HK-2 (cell line): ENCODE measurements at regions not wholly inside any gene's neighbourhood (a gene's known extent, or its start where the extent isn't known, plus 50 kb on each side); places are given as distances from the start of the nearest gene placed in this dataset.

Experiments
- DNase-seq: peaks from one replicate; pipeline ENCODE4 v3.0.0-alpha.2; 2018; ENCODE audit not compliant: unreplicated experiment

- DNase-seq: no peak
These were observed 794.9 kb upstream of the SOX9 start for GRCh38 chr17:71325886-71326285.

- DNase-seq: no peak
These were observed 793.3 kb upstream of the SOX9 start for GRCh38 chr17:71327376-71328059.

GRCh38 chr17:71329310-71330098 is 791.3 kb upstream of the SOX9 start:
- DNase-seq: no peak

- DNase-seq: no peak
These were observed 790.8 kb upstream of the SOX9 start for GRCh38 chr17:71330099-71330375.

- no peak for DNase-seq
These were observed 789.0 kb upstream of the SOX9 start for GRCh38 chr17:71331754-71332325.

- DNase-seq: no peak
These were observed 786.6 kb upstream of the SOX9 start for GRCh38 chr17:71334048-71334751.

GRCh38 chr17:71335212-71335611 is 785.6 kb upstream of the SOX9 start:
- DNase-seq: no peak

GRCh38 chr17:71337938-71338337 is 782.9 kb upstream of the SOX9 start:
- no peak for DNase-seq

- no peak for DNase-seq
These were observed 782.4 kb upstream of the SOX9 start for GRCh38 chr17:71338396-71338795.

GRCh38 chr17:71339206-71339605 is 781.6 kb upstream of the SOX9 start:
- DNase-seq: no peak

GRCh38 chr17:71342737-71343136 is 778.1 kb upstream of the SOX9 start:
- DNase-seq: no peak

- DNase-seq: no peak
These were observed 770.8 kb upstream of the SOX9 start for GRCh38 chr17:71349908-71350600.

- DNase-seq: no peak
These were observed 760.5 kb upstream of the SOX9 start for GRCh38 chr17:71360301-71360700.

- DNase-seq: no peak
These were observed 759.0 kb upstream of the SOX9 start for GRCh38 chr17:71361656-71362450.

GRCh38 chr17:71363661-71364060 is 757.2 kb upstream of the SOX9 start:
- DNase-seq: no peak

- DNase-seq: no peak
These were observed 749.0 kb upstream of the SOX9 start for GRCh38 chr17:71371809-71372208.

GRCh38 chr17:71375948-71376347 is 744.9 kb upstream of the SOX9 start:
- DNase-seq: no peak

GRCh38 chr17:71376933-71377332 is 743.9 kb upstream of the SOX9 start:
- no peak for DNase-seq

GRCh38 chr17:71378036-71378435 is 742.8 kb upstream of the SOX9 start:
- no peak for DNase-seq

- no peak for DNase-seq
These were observed 742.1 kb upstream of the SOX9 start for GRCh38 chr17:71378741-71379140.

GRCh38 chr17:71379512-71379911 is 741.3 kb upstream of the SOX9 start:
- DNase-seq: no peak
